GM12878 (cell line): ENCODE measurements at regions not wholly inside any gene's neighbourhood (a gene's known extent, or its start where the extent isn't known, plus 50 kb on each side); places are given as distances from the start of the nearest gene placed in this dataset.

ENCODE experiments used
- ATF2 ChIP-seq: IDR thresholded peaks from 2 replicates; pipeline ENCODE4 v1.6.1; 2012; ENCODE audit warnings: low read length, inconsistent platforms
- BCL11A ChIP-seq: IDR thresholded peaks from 2 replicates; pipeline ENCODE4 v1.6.1; 2011; ENCODE audit warnings: low read depth, low read length
- CTCF ChIP-seq, 3 experiments: IDR thresholded peaks in 2 of 3; conservative IDR thresholded peaks in 1 of 3; 2 replicates each; pipeline ENCODE4 v1.5.1; 2011; ENCODE audit warnings: low read depth in 3 of 3, low read length in 3 of 3, mild to moderate bottlenecking in 3 of 3, control low read depth in 2 of 3, moderate library complexity in 2 of 3, inconsistent platforms in 1 of 3, mixed read lengths in 1 of 3; ENCODE audit not compliant: control insufficient read depth in 2 of 3, insufficient read depth in 1 of 3; ENCODE audit errors: extremely low read depth in 1 of 3
- POLR2A ChIP-seq: IDR thresholded peaks from 2 replicates; pipeline ENCODE4 v1.6.1; 2011; ENCODE audit warnings: low read depth, mild to moderate bottlenecking, low read length
- POLR2AphosphoS2 ChIP-seq: IDR thresholded peaks from 2 replicates; pipeline ENCODE4 v1.6.1; 2011; ENCODE audit warnings: low read depth, mild to moderate bottlenecking, low read length, improper control_type of control experiment, moderate library complexity
- REST ChIP-seq: IDR thresholded peaks from 2 replicates; pipeline ENCODE4 v1.6.1; 2012; ENCODE audit warnings: mild to moderate bottlenecking, low read depth, low read length
- SRF ChIP-seq, 2 experiments: IDR thresholded peaks; 2 replicates each; pipeline ENCODE4 v1.6.1; 2011; ENCODE audit warnings: low read depth in 2 of 2, low read length in 2 of 2, mild to moderate bottlenecking in 1 of 2, moderate library complexity in 1 of 2

DNA sequence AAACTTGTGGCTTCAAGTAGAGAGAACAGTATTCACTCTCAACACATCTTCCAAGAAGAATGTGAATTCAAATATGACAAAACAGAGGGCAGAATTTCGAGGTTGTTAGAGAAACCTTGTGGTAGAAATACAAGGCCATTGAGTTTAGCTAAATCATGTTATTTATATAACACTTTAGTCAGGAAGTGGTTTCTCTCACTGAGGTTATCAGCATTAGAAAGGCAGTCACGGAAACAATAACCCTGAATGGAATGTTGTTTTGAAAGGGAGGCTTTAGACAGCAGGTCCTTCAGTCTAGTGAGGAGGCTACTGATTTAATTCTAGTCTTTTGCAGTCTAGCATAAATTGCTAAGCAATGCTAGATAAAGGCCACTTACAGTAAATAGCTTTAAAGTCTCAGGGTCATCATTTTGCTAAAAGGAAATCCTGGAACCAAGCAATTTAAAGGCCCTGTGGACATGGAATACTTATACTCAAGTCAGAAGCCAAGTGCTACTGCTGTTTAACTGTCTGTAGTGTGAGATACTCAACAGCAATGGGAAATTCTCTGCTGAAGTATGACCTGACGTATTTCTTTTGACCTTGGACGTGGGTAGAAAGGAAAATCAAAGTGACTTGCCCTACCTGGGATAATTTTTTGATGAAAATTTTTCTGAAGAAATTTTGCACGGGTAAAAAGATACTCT is 89.0 kb upstream of the CHODL start:
- TF ChIP-seq REST (no peak), CTCF (IDR thresholded peaks at IDR 0.05 in 2 of 3, conservative IDR thresholded peaks at IDR 0.05 in 1 of 3; ENCODE audit: control insufficient read depth in 2 of 3, extremely low read depth in 1 of 3, insufficient read depth in 1 of 3, low read depth in 3 of 3, low read length in 3 of 3) (no peak), POLR2AphosphoS2 (no peak), BCL11A (no peak), POLR2A (no peak), SRF (IDR thresholded peaks at IDR 0.05; ENCODE audit: low read depth in 2 of 2, low read length in 2 of 2) (no peak), ATF2 (no peak)
